G401 (cell line): ENCODE measurements at regions not wholly inside any gene's neighbourhood (a gene's known extent, or its start where the extent isn't known, plus 50 kb on each side); places are given as distances from the start of the nearest gene placed in this dataset.

Experiments
- DNase-seq: peaks from one replicate; pipeline ENCODE4 v3.0.0-alpha.2; 2015; ENCODE audit warnings: low spot score
- in situ Hi-C: cut with HindIII; loops from 2 replicates; pipeline ENCODE4 v1.10.0; 2016; ENCODE audit warnings: low sequenced_read_pairs, mixed read lengths

- no peak for DNase-seq
- in situ Hi-C loops, result no loop called here
Observed at GRCh38 chrX:45360571-45360970, 159.9 kb upstream of the DIPK2B start.

- in situ Hi-C loops, result no loop called here
- no peak for DNase-seq
Observed at GRCh38 chrX:45358392-45358791, 157.7 kb upstream of the DIPK2B start.

- no peak for DNase-seq
- in situ Hi-C loops, result no loop called here
Observed at GRCh38 chrX:45353456-45353855, 152.8 kb upstream of the DIPK2B start.

GRCh38 chrX:45352611-45353010 lies 151.9 kb upstream of the DIPK2B start:
- no peak for DNase-seq
- in situ Hi-C loops, result no loop called here

- no peak for DNase-seq
- in situ Hi-C loops, result no loop called here
Observed at GRCh38 chrX:45351478-45351877, 150.8 kb upstream of the DIPK2B start.

- in situ Hi-C loops, result no loop called here
- no peak for DNase-seq
Observed at GRCh38 chrX:45348296-45348695, 147.6 kb upstream of the DIPK2B start.

- in situ Hi-C loops, result no loop called here
Observed at GRCh38 chrX:45347877-45348276, 147.2 kb upstream of the DIPK2B start.

GRCh38 chrX:45344594-45344993 lies 143.9 kb upstream of the DIPK2B start:
- in situ Hi-C loops, result no loop called here
- no peak for DNase-seq

More at GRCh38 chrX:45347877-45348276, 147.2 kb upstream of the DIPK2B start:
- DNase-seq, result no peak

- in situ Hi-C loops, result no loop called here
- no peak for DNase-seq
Observed at GRCh38 chrX:45329217-45329616, 128.5 kb upstream of the DIPK2B start.

- no peak for DNase-seq
- in situ Hi-C loops, result no loop called here
Observed at GRCh38 chrX:45324941-45325340, 124.3 kb upstream of the DIPK2B start.

GRCh38 chrX:45323387-45323786 lies 122.7 kb upstream of the DIPK2B start:
- in situ Hi-C loops, result no loop called here
- no peak for DNase-seq

GRCh38 chrX:45322820-45323219 lies 122.1 kb upstream of the DIPK2B start:
- no peak for DNase-seq
- in situ Hi-C loops, result no loop called here

GRCh38 chrX:45322382-45322781 lies 121.7 kb upstream of the DIPK2B start:
- DNase-seq, result peak; percentile 8
- in situ Hi-C loops, result no loop called here

- no peak for DNase-seq
Observed at GRCh38 chrX:45320191-45320590, 119.5 kb upstream of the DIPK2B start.

GRCh38 chrX:45309801-45310200 lies 109.1 kb upstream of the DIPK2B start:
- DNase-seq, result no peak
- in situ Hi-C loops, result no loop called here

More at GRCh38 chrX:45320191-45320590, 119.5 kb upstream of the DIPK2B start:
- in situ Hi-C loops, result no loop called here

- in situ Hi-C loops, result no loop called here
Observed at GRCh38 chrX:45309096-45309495, 108.4 kb upstream of the DIPK2B start.

GRCh38 chrX:45306794-45307193 lies 106.1 kb upstream of the DIPK2B start:
- no peak for DNase-seq

More at GRCh38 chrX:45309096-45309495, 108.4 kb upstream of the DIPK2B start:
- no peak for DNase-seq

GRCh38 chrX:45300638-45301037 lies 100.0 kb upstream of the DIPK2B start:
- in situ Hi-C loops, result no loop called here
- no peak for DNase-seq

More at GRCh38 chrX:45306794-45307193, 106.1 kb upstream of the DIPK2B start:
- in situ Hi-C loops, result no loop called here

- DNase-seq, result no peak
- in situ Hi-C loops, result no loop called here
Observed at GRCh38 chrX:45295259-45295986, 94.7 kb upstream of the DIPK2B start.

GRCh38 chrX:45274576-45274975 lies 73.9 kb upstream of the DIPK2B start:
- DNase-seq, result no peak
- in situ Hi-C loops, result no loop called here

GRCh38 chrX:45267007-45267406 lies 66.3 kb upstream of the DIPK2B start:
- DNase-seq, result no peak
- in situ Hi-C loops, result no loop called here
